HG03039 (cell line): ENCODE measurements at regions not wholly inside any gene's neighbourhood (a gene's known extent, or its start where the extent isn't known, plus 50 kb on each side); places are given as distances from the start of the nearest gene placed in this dataset.
"Not testable (repeated sequence)": the region's sequence is repeated elsewhere in the genome, so short reads cannot be mapped to it uniquely, and the experiment has no call there.

Source experiments
- ATAC-seq: cut with Tn5 transposase; IDR thresholded peaks from one replicate; pipeline ENCODE4 v1.9.1; 2021; ENCODE audit warnings: mild to moderate bottlenecking, moderate library complexity; ENCODE audit not compliant: unreplicated experiment

GRCh38 chr13:108082481-108082880, 132.9 kb downstream of the LIG4 start:
- ATAC-seq, result no peak

- no peak for ATAC-seq
Measured at GRCh38 chr13:108077284-108077683, 138.1 kb downstream of the LIG4 start.

GRCh38 chr13:108074429-108074828, 140.9 kb downstream of the LIG4 start:
- not testable (repeated sequence) for ATAC-seq

- no peak for ATAC-seq
Measured at GRCh38 chr13:108070925-108071324, 144.4 kb downstream of the LIG4 start.

GRCh38 chr13:108070491-108070890, 144.8 kb downstream of the LIG4 start:
- no peak for ATAC-seq

- no peak for ATAC-seq
Measured at GRCh38 chr13:108069521-108070210, 145.7 kb downstream of the LIG4 start.

- not testable (repeated sequence) for ATAC-seq
Measured at GRCh38 chr13:108064372-108064771, 151.0 kb downstream of the LIG4 start.

GRCh38 chr13:108060111-108060510, 155.2 kb downstream of the LIG4 start:
- no peak for ATAC-seq

- no peak for ATAC-seq
Measured at GRCh38 chr13:108056278-108056677, 159.1 kb downstream of the LIG4 start.

- no peak for ATAC-seq
Measured at GRCh38 chr13:108049211-108049610, 166.1 kb downstream of the LIG4 start.

- no peak for ATAC-seq
Measured at GRCh38 chr13:108044954-108045353, 170.4 kb downstream of the LIG4 start.

- not testable (repeated sequence) for ATAC-seq
Measured at GRCh38 chr13:108042866-108043265, 172.5 kb downstream of the LIG4 start.

GRCh38 chr13:108037348-108037747, 178.0 kb downstream of the LIG4 start:
- ATAC-seq, result no peak

- no peak for ATAC-seq
Measured at GRCh38 chr13:108036411-108036932, 178.9 kb downstream of the LIG4 start.

- ATAC-seq, result no peak
Measured at GRCh38 chr13:108034909-108035410, 180.4 kb downstream of the LIG4 start.

- no peak for ATAC-seq
Measured at GRCh38 chr13:108033800-108034707, 181.3 kb downstream of the LIG4 start.

- no peak for ATAC-seq
Measured at GRCh38 chr13:108031865-108032264, 183.5 kb downstream of the LIG4 start.

- no peak for ATAC-seq
Measured at GRCh38 chr13:108030769-108031168, 184.6 kb downstream of the LIG4 start.

GRCh38 chr13:108026680-108027410, 188.5 kb downstream of the LIG4 start:
- ATAC-seq, result no peak

GRCh38 chr13:108020027-108020426, 195.3 kb downstream of the LIG4 start:
- ATAC-seq, result no peak

GRCh38 chr13:108018371-108018870, 196.9 kb downstream of the LIG4 start:
- ATAC-seq, result no peak
